Liver (tissue), 2 donors: ENCODE measurements at regions not wholly inside any gene's neighbourhood (a gene's known extent, or its start where the extent isn't known, plus 50 kb on each side); places are given as distances from the start of the nearest gene placed in this dataset.
"Not testable (repeated sequence)": the region's sequence is repeated elsewhere in the genome, so short reads cannot be mapped to it uniquely, and the experiment has no call there.

ENCODE experiments used
- CTCF ChIP-seq: fragments of 150-350 bp; IDR thresholded peaks from 2 replicates; pipeline ENCODE4 v1.5.1; 2017; ENCODE audit warnings: improper control_type of control experiment, low read depth, low read length; ENCODE audit not compliant: missing input control
- TF ChIP-seq, protein P1 (sequence below): IDR thresholded peaks from 2 replicates; pipeline ENCODE4 v1.6.1; 2016; ENCODE audit warnings: antibody characterized with exemption
- donor health status: healthy.

- TF ChIP-seq CTCF, result not testable (repeated sequence)
- TF ChIP-seq, protein P1, sequence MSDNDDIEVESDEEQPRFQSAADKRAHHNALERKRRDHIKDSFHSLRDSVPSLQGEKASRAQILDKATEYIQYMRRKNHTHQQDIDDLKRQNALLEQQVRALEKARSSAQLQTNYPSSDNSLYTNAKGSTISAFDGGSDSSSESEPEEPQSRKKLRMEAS, result not testable (repeated sequence)
These were observed 607.7 kb downstream of the RPIA start for GRCh38 chr2:89299196-89299595.
